ENCODE measurements at regions not wholly inside any gene's neighbourhood (a gene's known extent, or its start where the extent isn't known, plus 50 kb on each side); places are given as distances from the start of the nearest gene placed in this dataset.

GRCh38 chr2:125853626-125854025, 802.3 kb upstream of the GYPC start:
- Histone ChIP-seq H3K9me2 (ENCODE audit: insufficient read depth) (no peaks in the 10 kb centered on the region), H4K20me1 (replicated peaks; ENCODE audit: insufficient read depth) (no peaks in the 10 kb centered on the region), H3K27me3 (ENCODE audit: insufficient read depth) (no peaks in the 10 kb centered on the region), H3K4me2 (no peak overlapping the region), H3K4me3 (no peak overlapping the region), H3F3A (replicated peaks; ENCODE audit: low read depth) (no peaks in the 10 kb centered on the region), H3K36me3 (ENCODE audit: insufficient read depth) (no peaks in the 10 kb centered on the region), H3K79me2 (replicated peaks; ENCODE audit: insufficient read depth) (no peaks in the 10 kb centered on the region), H3K4me1 (ENCODE audit: insufficient read depth) (peaks cover 8% of the 10 kb centered on the region), H2AFZ (no peak overlapping the region), H3K27ac (ENCODE audit: low read depth) (no peak overlapping the region)
- TF ChIP-seq EZH2phosphoT487 (IDR thresholded peaks at IDR 0.05; ENCODE audit: unreplicated experiment) (no peak), STAT1 (IDR thresholded peaks at IDR 0.05; ENCODE audit: unreplicated experiment) (no peak), NANOG (IDR thresholded peaks at IDR 0.05; ENCODE audit: borderline replicate concordance) (no peak), ETS1 (IDR thresholded peaks at IDR 0.05) (no peak), EZH2 (IDR thresholded peaks at IDR 0.05; ENCODE audit: low read depth, unreplicated experiment) (no peak)
- TF ChIP-seq, protein P1, sequence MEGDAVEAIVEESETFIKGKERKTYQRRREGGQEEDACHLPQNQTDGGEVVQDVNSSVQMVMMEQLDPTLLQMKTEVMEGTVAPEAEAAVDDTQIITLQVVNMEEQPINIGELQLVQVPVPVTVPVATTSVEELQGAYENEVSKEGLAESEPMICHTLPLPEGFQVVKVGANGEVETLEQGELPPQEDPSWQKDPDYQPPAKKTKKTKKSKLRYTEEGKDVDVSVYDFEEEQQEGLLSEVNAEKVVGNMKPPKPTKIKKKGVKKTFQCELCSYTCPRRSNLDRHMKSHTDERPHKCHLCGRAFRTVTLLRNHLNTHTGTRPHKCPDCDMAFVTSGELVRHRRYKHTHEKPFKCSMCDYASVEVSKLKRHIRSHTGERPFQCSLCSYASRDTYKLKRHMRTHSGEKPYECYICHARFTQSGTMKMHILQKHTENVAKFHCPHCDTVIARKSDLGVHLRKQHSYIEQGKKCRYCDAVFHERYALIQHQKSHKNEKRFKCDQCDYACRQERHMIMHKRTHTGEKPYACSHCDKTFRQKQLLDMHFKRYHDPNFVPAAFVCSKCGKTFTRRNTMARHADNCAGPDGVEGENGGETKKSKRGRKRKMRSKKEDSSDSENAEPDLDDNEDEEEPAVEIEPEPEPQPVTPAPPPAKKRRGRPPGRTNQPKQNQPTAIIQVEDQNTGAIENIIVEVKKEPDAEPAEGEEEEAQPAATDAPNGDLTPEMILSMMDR (conservative IDR thresholded peaks at IDR 0.05; ENCODE audit: low read depth in 2 of 2): no peak
- Mint-ChIP-seq H3K9me3 (no peaks in the 10 kb centered on the region), H3K4me1 (peaks cover 3% of the 10 kb centered on the region; the same call in 1 of the 3 replicates), H3K27ac (no peak overlapping the region), H3K27me3 (ENCODE audit: insufficient read depth, low read depth, poor library complexity) (no peaks in the 10 kb centered on the region), H3K36me3 (ENCODE audit: low read depth) (no peaks in the 10 kb centered on the region), H3K4me3 (no peak overlapping the region)
- DNase-seq (ENCODE audit: low spot score) (no peak), ATAC-seq (no peak)

GRCh38 chr2:125855204-125855603, 800.8 kb upstream of the GYPC start:
- Histone ChIP-seq H3K79me2 (replicated peaks; ENCODE audit: insufficient read depth) (no peaks in the 10 kb centered on the region), H3K36me3 (ENCODE audit: insufficient read depth) (no peaks in the 10 kb centered on the region), H2AFZ (no peak overlapping the region), H3K4me1 (ENCODE audit: insufficient read depth) (peaks cover 10% of the 10 kb centered on the region), H3K27me3 (ENCODE audit: insufficient read depth) (no peaks in the 10 kb centered on the region), H4K20me1 (replicated peaks; ENCODE audit: insufficient read depth) (no peaks in the 10 kb centered on the region), H3K4me3 (no peak overlapping the region), H3F3A (replicated peaks; ENCODE audit: low read depth) (no peaks in the 10 kb centered on the region), H3K9me2 (ENCODE audit: insufficient read depth) (no peaks in the 10 kb centered on the region), H3K4me2 (no peak overlapping the region), H3K27ac (ENCODE audit: low read depth) (no peak overlapping the region)
- Mint-ChIP-seq H3K4me3 (no peak overlapping the region), H3K27me3 (ENCODE audit: insufficient read depth, low read depth, poor library complexity) (no peaks in the 10 kb centered on the region), H3K4me1 (peaks cover 3% of the 10 kb centered on the region; the same call in 1 of the 3 replicates), H3K9me3 (no peaks in the 10 kb centered on the region), H3K36me3 (ENCODE audit: low read depth) (no peaks in the 10 kb centered on the region), H3K27ac (no peak overlapping the region)
- no peak for DNase-seq (ENCODE audit: low spot score)
- no peak for ATAC-seq
- no peak for TF ChIP-seq EZH2phosphoT487 (IDR thresholded peaks at IDR 0.05; ENCODE audit: unreplicated experiment)
- TF ChIP-seq, protein P1 (conservative IDR thresholded peaks at IDR 0.05; ENCODE audit: low read depth in 2 of 2): no peak
